ENCODE measurements at regions not wholly inside any gene's neighbourhood (a gene's known extent, or its start where the extent isn't known, plus 50 kb on each side); places are given as distances from the start of the nearest gene placed in this dataset.

DNA sequence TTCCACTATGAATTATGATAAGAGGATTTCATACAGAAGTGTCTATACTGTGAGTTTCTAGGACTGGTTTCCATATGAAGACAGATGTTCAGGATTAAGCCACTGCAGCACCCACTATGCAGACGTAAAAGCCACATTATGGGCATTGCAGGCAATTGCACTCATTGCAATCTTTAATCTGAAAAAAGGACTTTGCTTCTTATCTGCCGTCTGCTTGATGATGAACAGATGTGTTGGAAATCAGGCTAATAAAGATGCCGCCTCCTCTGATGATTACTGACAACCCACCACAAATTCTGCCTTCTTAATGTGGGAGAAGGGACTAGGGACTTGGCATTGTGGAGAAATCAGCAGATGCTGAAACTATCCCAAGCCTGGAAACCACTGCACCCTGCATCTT lies 276.9 kb downstream of the IRF8 start:
- TF ChIP-seq, protein P1, sequence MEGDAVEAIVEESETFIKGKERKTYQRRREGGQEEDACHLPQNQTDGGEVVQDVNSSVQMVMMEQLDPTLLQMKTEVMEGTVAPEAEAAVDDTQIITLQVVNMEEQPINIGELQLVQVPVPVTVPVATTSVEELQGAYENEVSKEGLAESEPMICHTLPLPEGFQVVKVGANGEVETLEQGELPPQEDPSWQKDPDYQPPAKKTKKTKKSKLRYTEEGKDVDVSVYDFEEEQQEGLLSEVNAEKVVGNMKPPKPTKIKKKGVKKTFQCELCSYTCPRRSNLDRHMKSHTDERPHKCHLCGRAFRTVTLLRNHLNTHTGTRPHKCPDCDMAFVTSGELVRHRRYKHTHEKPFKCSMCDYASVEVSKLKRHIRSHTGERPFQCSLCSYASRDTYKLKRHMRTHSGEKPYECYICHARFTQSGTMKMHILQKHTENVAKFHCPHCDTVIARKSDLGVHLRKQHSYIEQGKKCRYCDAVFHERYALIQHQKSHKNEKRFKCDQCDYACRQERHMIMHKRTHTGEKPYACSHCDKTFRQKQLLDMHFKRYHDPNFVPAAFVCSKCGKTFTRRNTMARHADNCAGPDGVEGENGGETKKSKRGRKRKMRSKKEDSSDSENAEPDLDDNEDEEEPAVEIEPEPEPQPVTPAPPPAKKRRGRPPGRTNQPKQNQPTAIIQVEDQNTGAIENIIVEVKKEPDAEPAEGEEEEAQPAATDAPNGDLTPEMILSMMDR (IDR thresholded peaks at IDR 0.05 in 2 of 3, conservative IDR thresholded peaks at IDR 0.05 in 1 of 3; ENCODE audit: borderline replicate concordance in 1 of 3, insufficient read depth in 1 of 3, low read depth in 2 of 3, low read length in 2 of 3), result no peak
- TF ChIP-seq POLR2AphosphoS5 (IDR thresholded peaks at IDR 0.05; ENCODE audit: low read depth, low read length), result no peak
- no peak for TF ChIP-seq POLR2A (IDR thresholded peaks at IDR 0.05; ENCODE audit: borderline replicate concordance, extremely low read depth, insufficient read depth, insufficient read length)
